ENCODE measurements at regions not wholly inside any gene's neighbourhood (a gene's known extent, or its start where the extent isn't known, plus 50 kb on each side); places are given as distances from the start of the nearest gene placed in this dataset.

DNA sequence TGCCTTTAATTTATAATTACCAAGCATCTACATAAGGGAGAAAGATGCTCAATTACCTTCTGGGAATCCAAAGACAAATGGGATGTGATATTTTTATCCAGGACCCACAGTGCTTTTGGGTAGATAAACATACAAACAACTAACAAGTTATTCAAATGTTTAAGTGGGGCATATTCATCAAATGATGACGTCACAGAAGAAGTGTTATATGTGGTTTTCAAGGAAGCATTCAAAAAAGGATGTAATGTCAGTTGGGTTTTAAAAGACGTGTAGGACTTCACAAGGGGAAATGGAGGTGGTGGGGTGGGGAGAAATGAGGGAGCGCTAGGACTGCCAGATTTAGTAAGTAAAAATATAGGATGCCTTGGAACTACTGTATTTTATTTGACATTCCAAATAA lies 915.9 kb downstream of the KCNA4 start:
- TF ChIP-seq, protein P1, sequence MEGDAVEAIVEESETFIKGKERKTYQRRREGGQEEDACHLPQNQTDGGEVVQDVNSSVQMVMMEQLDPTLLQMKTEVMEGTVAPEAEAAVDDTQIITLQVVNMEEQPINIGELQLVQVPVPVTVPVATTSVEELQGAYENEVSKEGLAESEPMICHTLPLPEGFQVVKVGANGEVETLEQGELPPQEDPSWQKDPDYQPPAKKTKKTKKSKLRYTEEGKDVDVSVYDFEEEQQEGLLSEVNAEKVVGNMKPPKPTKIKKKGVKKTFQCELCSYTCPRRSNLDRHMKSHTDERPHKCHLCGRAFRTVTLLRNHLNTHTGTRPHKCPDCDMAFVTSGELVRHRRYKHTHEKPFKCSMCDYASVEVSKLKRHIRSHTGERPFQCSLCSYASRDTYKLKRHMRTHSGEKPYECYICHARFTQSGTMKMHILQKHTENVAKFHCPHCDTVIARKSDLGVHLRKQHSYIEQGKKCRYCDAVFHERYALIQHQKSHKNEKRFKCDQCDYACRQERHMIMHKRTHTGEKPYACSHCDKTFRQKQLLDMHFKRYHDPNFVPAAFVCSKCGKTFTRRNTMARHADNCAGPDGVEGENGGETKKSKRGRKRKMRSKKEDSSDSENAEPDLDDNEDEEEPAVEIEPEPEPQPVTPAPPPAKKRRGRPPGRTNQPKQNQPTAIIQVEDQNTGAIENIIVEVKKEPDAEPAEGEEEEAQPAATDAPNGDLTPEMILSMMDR (IDR thresholded peaks at IDR 0.05) = no peak
- TF ChIP-seq POLR2AphosphoS5 (IDR thresholded peaks at IDR 0.05; ENCODE audit: low read depth, low read length) = no peak
